GM12878 (cell line): ENCODE measurements at regions not wholly inside any gene's neighbourhood (a gene's known extent, or its start where the extent isn't known, plus 50 kb on each side); places are given as distances from the start of the nearest gene placed in this dataset.

Experiments used
- ATAC-seq: fragments of 200-7000 bp; cut with Tn5 transposase; 3 replicates; pipeline ENCODE4 v1.9.1; 2020; ENCODE audit warnings: mild to moderate bottlenecking, moderate library complexity
- BruUV-seq: library from RNA; stranded (reverse); fragments of 400-500 nt; replicated peaks from 2 replicates; lab custom pipeline; 2021; lab: Mats Ljungman, UMichigan
- CTCF ChIA-PET: fragments of 300-600 bp; sonication (Branson Sonifier 250); formaldehyde crosslinking; extraction: SDS; loops from one replicate; lab custom pipeline; 2021; ENCODE audit warnings: inconsistent platforms; lab: Yijun Ruan, JAX
- POLR2A ChIA-PET: fragments of 350-600 bp; formaldehyde crosslinking; extraction: SDS; loops from one replicate; lab custom pipeline; 2021; ENCODE audit warnings: inconsistent platforms; lab: Charles Lee
- RAD21 ChIA-PET: fragments of 300-600 bp; sonication (Branson Sonifier 250); formaldehyde crosslinking; loops from one replicate; lab custom pipeline; 2023; ENCODE audit warnings: antibody characterized with exemption; ENCODE audit not compliant: unreplicated experiment; lab: Charles Lee
- SMC1A ChIA-PET: fragments of 300-600 bp; sonication (Branson Sonifier 250); formaldehyde crosslinking; loops from one replicate; lab custom pipeline; 2023; ENCODE audit not compliant: unreplicated experiment, uncharacterized antibody; lab: Charles Lee
- DNase-seq: peaks from one replicate; pipeline ENCODE4 v3.0.0-alpha.2; 2011; ENCODE audit warnings: low read depth, low spot score
- FAIRE-seq: peaks from 3 replicates; lab custom pipeline; 2011; peaks lifted over from hg19 to GRCh38; lab: Jason Lieb, UNC
- H2AFZ ChIP-seq: 2 replicates; pipeline ENCODE4 v1.6.0; 2011; ENCODE audit warnings: low read depth, low read length, control low read depth; ENCODE audit not compliant: control insufficient read depth
- H3K27ac ChIP-seq: 2 replicates; pipeline ENCODE4 v1.5.1; 2011; ENCODE audit warnings: control low read depth; ENCODE audit not compliant: control insufficient read depth, insufficient read depth
- H3K27me3 ChIP-seq, 2 experiments: replicated peaks in 1 of 2; 2 replicates each; pipeline versions ENCODE4 v1.6.0 to v1.6.1; 2011; ENCODE audit warnings: low read length in 1 of 2; ENCODE audit not compliant: control insufficient read depth in 2 of 2, insufficient read depth in 2 of 2
- H3K36me3 ChIP-seq, 2 experiments: 2 replicates each; pipeline ENCODE4 v1.5.1; 2011; ENCODE audit warnings: low read length in 1 of 2; ENCODE audit not compliant: control insufficient read depth in 2 of 2, insufficient read depth in 2 of 2
- H3K4me1 ChIP-seq: 2 replicates; pipeline ENCODE4 v1.6.1; 2011; ENCODE audit warnings: mild to moderate bottlenecking, low read length, moderate library complexity, mixed read lengths; ENCODE audit not compliant: control insufficient read depth, insufficient read depth
- H3K4me2 ChIP-seq: 2 replicates; pipeline ENCODE4 v1.6.0; 2011; ENCODE audit warnings: control low read depth; ENCODE audit not compliant: control insufficient read depth, insufficient read depth
- H3K4me3 ChIP-seq: fragments of 200-600 bp; sonication (generic); 2 replicates; pipeline ENCODE4 v1.5.1; 2016
- H3K79me2 ChIP-seq: 2 replicates; pipeline ENCODE4 v1.6.0; 2011; ENCODE audit warnings: low read length; ENCODE audit not compliant: control insufficient read depth, insufficient read depth
- H3K9ac ChIP-seq: 2 replicates; pipeline ENCODE4 v1.8.0; 2011; ENCODE audit warnings: low read length, control low read depth, mixed read lengths; ENCODE audit not compliant: control insufficient read depth, insufficient read depth
- H3K9me3 ChIP-seq: replicated peaks from 3 replicates; pipeline ENCODE4 v1.5.1; 2011; ENCODE audit warnings: mild to moderate bottlenecking, low read length; ENCODE audit not compliant: control insufficient read depth, insufficient read depth
- H4K20me1 ChIP-seq: 2 replicates; pipeline ENCODE4 v1.6.0; 2011; ENCODE audit not compliant: control insufficient read depth, insufficient read depth
- CEBPB ChIP-seq, 2 experiments: fragments of 150-350 bp in 1 of 2; IDR thresholded peaks; 2 replicates each; pipeline ENCODE4 v1.6.1; 2012 to 2014; ENCODE audit warnings: low read depth in 2 of 2, low read length in 2 of 2, borderline replicate concordance in 1 of 2, inconsistent platforms in 1 of 2
- IRF3 ChIP-seq: fragments of 450-650 bp; IDR thresholded peaks from 2 replicates; pipeline ENCODE4 v1.6.1; 2014; ENCODE audit warnings: mild to moderate bottlenecking
- KAT2A ChIP-seq: conservative IDR thresholded peaks from 2 replicates; pipeline ENCODE4 v1.6.1; 2011; ENCODE audit warnings: low read depth, low read length; ENCODE audit not compliant: control insufficient read depth
- MXI1 ChIP-seq: fragments of 150-350 bp; IDR thresholded peaks from 2 replicates; pipeline ENCODE4 v1.6.1; 2011; ENCODE audit warnings: low read depth, mild to moderate bottlenecking, inconsistent platforms, low read length, improper control_type of control experiment
- RAD21 ChIP-seq: IDR thresholded peaks from 2 replicates; pipeline ENCODE4 v1.6.1; 2011; ENCODE audit warnings: mild to moderate bottlenecking, low read depth, low read length, moderate library complexity; ENCODE audit not compliant: insufficient read depth
- SREBF1 ChIP-seq: IDR thresholded peaks from 2 replicates; pipeline ENCODE4 v1.6.1; 2012; ENCODE audit warnings: mild to moderate bottlenecking, low read length
- SREBF2 ChIP-seq: IDR thresholded peaks from 2 replicates; pipeline ENCODE4 v1.6.1; 2012; ENCODE audit warnings: mild to moderate bottlenecking, low read length
- ZBTB11 ChIP-seq: fragments of 450-650 bp; formaldehyde crosslinking; IDR thresholded peaks from 2 replicates; pipeline ENCODE4 v1.5.0; 2022; ENCODE audit warnings: mild to moderate bottlenecking, missing genetic modification characterization
- ZBTB40 ChIP-seq: fragments of 450-650 bp; IDR thresholded peaks from 2 replicates; pipeline ENCODE4 v1.6.1; 2016; ENCODE audit warnings: mild to moderate bottlenecking, moderate library complexity, borderline replicate concordance
- ZNF24 ChIP-seq: fragments of 450-650 bp; IDR thresholded peaks from 2 replicates; pipeline ENCODE4 v1.6.1; 2017; ENCODE audit warnings: antibody characterized with exemption, mild to moderate bottlenecking
- WGBS: methylation state at CpG from one replicate; pipeline ENCODE4 v1.1.6; 2016; ENCODE audit warnings: low lambda C conversion rate; ENCODE audit not compliant: insufficient replicate concordance, insufficient coverage; ENCODE audit errors: missing lambda C conversion rate; 5-methylcytosine and 5-hydroxymethylcytosine counted together
- in situ Hi-C: fragments of 300-500 bp; cut with MboI; formaldehyde crosslinking; loops from 9 replicates; pipeline ENCODE4 v1.14.3; 2018; ENCODE audit warnings: mixed read lengths
- intact Hi-C: fragments of 100-400 bp; cut with micrococcal nuclease; formaldehyde crosslinking; loops from one replicate; pipeline ENCODE4 v1.14.2; 2022; ENCODE audit not compliant: unreplicated experiment
- TF ChIP-seq, protein P1 (sequence below): fragments of 450-650 bp; IDR thresholded peaks from 2 replicates; pipeline ENCODE4 v1.6.1; 2017; ENCODE audit warnings: mild to moderate bottlenecking, moderate library complexity

GRCh38 chr18:71209944-71210343 is 921.1 kb downstream of the SOCS6 start:
- H4K20me1 ChIP-seq, result no peaks in the 10 kb centered on the region
- FAIRE-seq, result no peak
- BruUV-seq, result no TSS peak
- no peaks in the 10 kb centered on the region for H3K27me3 ChIP-seq
- RAD21 ChIA-PET, result no interaction called here
- SMC1A ChIA-PET, result no interaction called here
- no peaks in the 10 kb centered on the region for H3K9me3 ChIP-seq
- no peak overlapping the region for H3K9ac ChIP-seq
- in situ Hi-C loops, result no loop called here
- H3K4me1 ChIP-seq, result no peaks in the 10 kb centered on the region
- H3K36me3 ChIP-seq, result no peaks in the 10 kb centered on the region
- no peak overlapping the region for H3K4me3 ChIP-seq
- no peaks in the 10 kb centered on the region for H3K79me2 ChIP-seq
- H3K27ac ChIP-seq, result no peak overlapping the region
- CTCF ChIA-PET, result no interaction called here
- no peak overlapping the region for H2AFZ ChIP-seq
- POLR2A ChIA-PET, result no interaction called here
- 0% methylated on average over 2 of the region's 2 CpGs for whole genome bisulfite sequencing
- H3K4me2 ChIP-seq, result no peak overlapping the region
- no peak for DNase-seq
- ATAC-seq, result no peak
- intact Hi-C loops, result no loop called here
- no peak for TF ChIP-seq ZBTB40
- TF ChIP-seq, protein P1, sequence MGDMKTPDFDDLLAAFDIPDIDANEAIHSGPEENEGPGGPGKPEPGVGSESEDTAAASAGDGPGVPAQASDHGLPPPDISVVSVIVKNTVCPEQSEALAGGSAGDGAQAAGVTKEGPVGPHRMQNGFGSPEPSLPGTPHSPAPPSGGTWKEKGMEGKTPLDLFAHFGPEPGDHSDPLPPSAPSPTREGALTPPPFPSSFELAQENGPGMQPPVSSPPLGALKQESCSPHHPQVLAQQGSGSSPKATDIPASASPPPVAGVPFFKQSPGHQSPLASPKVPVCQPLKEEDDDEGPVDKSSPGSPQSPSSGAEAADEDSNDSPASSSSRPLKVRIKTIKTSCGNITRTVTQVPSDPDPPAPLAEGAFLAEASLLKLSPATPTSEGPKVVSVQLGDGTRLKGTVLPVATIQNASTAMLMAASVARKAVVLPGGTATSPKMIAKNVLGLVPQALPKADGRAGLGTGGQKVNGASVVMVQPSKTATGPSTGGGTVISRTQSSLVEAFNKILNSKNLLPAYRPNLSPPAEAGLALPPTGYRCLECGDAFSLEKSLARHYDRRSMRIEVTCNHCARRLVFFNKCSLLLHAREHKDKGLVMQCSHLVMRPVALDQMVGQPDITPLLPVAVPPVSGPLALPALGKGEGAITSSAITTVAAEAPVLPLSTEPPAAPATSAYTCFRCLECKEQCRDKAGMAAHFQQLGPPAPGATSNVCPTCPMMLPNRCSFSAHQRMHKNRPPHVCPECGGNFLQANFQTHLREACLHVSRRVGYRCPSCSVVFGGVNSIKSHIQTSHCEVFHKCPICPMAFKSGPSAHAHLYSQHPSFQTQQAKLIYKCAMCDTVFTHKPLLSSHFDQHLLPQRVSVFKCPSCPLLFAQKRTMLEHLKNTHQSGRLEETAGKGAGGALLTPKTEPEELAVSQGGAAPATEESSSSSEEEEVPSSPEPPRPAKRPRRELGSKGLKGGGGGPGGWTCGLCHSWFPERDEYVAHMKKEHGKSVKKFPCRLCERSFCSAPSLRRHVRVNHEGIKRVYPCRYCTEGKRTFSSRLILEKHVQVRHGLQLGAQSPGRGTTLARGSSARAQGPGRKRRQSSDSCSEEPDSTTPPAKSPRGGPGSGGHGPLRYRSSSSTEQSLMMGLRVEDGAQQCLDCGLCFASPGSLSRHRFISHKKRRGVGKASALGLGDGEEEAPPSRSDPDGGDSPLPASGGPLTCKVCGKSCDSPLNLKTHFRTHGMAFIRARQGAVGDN, result no peak
- TF ChIP-seq SREBF1, result no peak
- no peak for TF ChIP-seq KAT2A
- no peak for TF ChIP-seq ZNF24
- TF ChIP-seq CEBPB (IDR thresholded peaks at IDR 0.05; ENCODE audit: borderline replicate concordance in 1 of 2, low read depth in 2 of 2, low read length in 2 of 2), result no peak
- no peak for TF ChIP-seq SREBF2
- no peak for TF ChIP-seq ZBTB11 (CRISPR knock-in tag)
- no peak for TF ChIP-seq MXI1
- no peak for TF ChIP-seq RAD21
- TF ChIP-seq IRF3, result no peak
